WTC11 (cell line): ENCODE measurements at regions not wholly inside any gene's neighbourhood (a gene's known extent, or its start where the extent isn't known, plus 50 kb on each side); places are given as distances from the start of the nearest gene placed in this dataset.

Source experiments
- ATAC-seq: fragments of 200-7000 bp; cut with Tn5 transposase; 2 replicates; pipeline ENCODE4 v1.10.0; 2021; ENCODE audit warnings: mild to moderate bottlenecking, moderate library complexity
- CTCF ChIA-PET: fragments of 300-600 bp; sonication (Branson Sonifier 250); formaldehyde crosslinking; loops from one replicate; lab custom pipeline; 2021; ENCODE audit warnings: antibody characterized with exemption; lab: Charles Lee
- POLR2A ChIA-PET: fragments of 350-600 bp; sonication (Branson Sonifier 250); formaldehyde crosslinking; loops from one replicate; lab custom pipeline; 2021; ENCODE audit warnings: antibody characterized with exemption; lab: Charles Lee
- DNase-seq: peaks from one replicate; pipeline ENCODE4 v3.0.0; 2021; ENCODE audit warnings: low spot score
- H3K27ac Mint-ChIP-seq: 2 replicates; pipeline ENCODE4 v1.8.0; 2021; ENCODE audit warnings: mixed read lengths
- H3K27me3 Mint-ChIP-seq: 2 replicates; pipeline ENCODE4 v1.8.0; 2021; ENCODE audit warnings: low read depth, mild to moderate bottlenecking, moderate library complexity, mixed read lengths
- H3K36me3 Mint-ChIP-seq: 2 replicates; pipeline ENCODE4 v1.8.0; 2021; ENCODE audit warnings: mixed read lengths
- H3K4me1 Mint-ChIP-seq: 2 replicates; pipeline ENCODE4 v1.8.0; 2022; ENCODE audit warnings: mixed read lengths
- H3K4me3 Mint-ChIP-seq: 2 replicates; pipeline ENCODE4 v1.8.0; 2021; ENCODE audit warnings: mild to moderate bottlenecking, moderate library complexity, mixed read lengths
- H3K9me3 Mint-ChIP-seq: 2 replicates; pipeline ENCODE4 v1.8.0; 2021; ENCODE audit warnings: mixed read lengths
- CBFB ChIP-seq: sonication (generic); formaldehyde crosslinking; IDR thresholded peaks from 2 replicates; pipeline ENCODE4 v1.8.1; 2022; ENCODE audit warnings: mild to moderate bottlenecking, low read depth, missing genetic modification reagents
- CREM ChIP-seq: sonication (generic); formaldehyde crosslinking; IDR thresholded peaks from 2 replicates; pipeline ENCODE4 v1.8.1; 2022; ENCODE audit warnings: mild to moderate bottlenecking, missing genetic modification reagents, moderate library complexity
- EMX1 ChIP-seq: fragments of 250-450 bp; sonication (Bioruptor Pico); IDR thresholded peaks from 2 replicates; pipeline ENCODE4 v1.8.0; 2021; ENCODE audit warnings: mild to moderate bottlenecking
- ESRRA ChIP-seq: sonication (generic); formaldehyde crosslinking; IDR thresholded peaks from 2 replicates; pipeline ENCODE4 v1.8.1; 2022; ENCODE audit warnings: mild to moderate bottlenecking, missing genetic modification reagents, borderline replicate concordance
- FOXJ3 ChIP-seq: sonication (generic); formaldehyde crosslinking; IDR thresholded peaks from 2 replicates; pipeline ENCODE4 v1.9.0; 2021; ENCODE audit warnings: missing genetic modification reagents, mild to moderate bottlenecking, borderline replicate concordance
- GTF2I ChIP-seq: fragments of 250-450 bp; sonication (Bioruptor Pico); conservative IDR thresholded peaks from 2 replicates; pipeline ENCODE4 v1.4.0; 2021; ENCODE audit warnings: mild to moderate bottlenecking
- JAZF1 ChIP-seq: fragments of 250-450 bp; sonication (Bioruptor Pico); IDR thresholded peaks from 2 replicates; pipeline ENCODE4 v1.9.0; 2021; ENCODE audit warnings: moderate library complexity, mild to moderate bottlenecking, inconsistent platforms
- NFE2L1 ChIP-seq: sonication (generic); formaldehyde crosslinking; IDR thresholded peaks from 2 replicates; pipeline ENCODE4 v1.8.1; 2023; ENCODE audit warnings: missing genetic modification reagents
- NR1H2 ChIP-seq: sonication (generic); formaldehyde crosslinking; IDR thresholded peaks from 2 replicates; pipeline ENCODE4 v1.9.0; 2021; ENCODE audit warnings: mild to moderate bottlenecking, moderate library complexity, missing genetic modification reagents
- NR2C2 ChIP-seq: sonication (generic); formaldehyde crosslinking; IDR thresholded peaks from 2 replicates; pipeline ENCODE4 v1.8.0; 2022; ENCODE audit warnings: mild to moderate bottlenecking, missing genetic modification reagents
- SMAD4 ChIP-seq: sonication (generic); formaldehyde crosslinking; IDR thresholded peaks from 2 replicates; pipeline ENCODE4 v1.8.0; 2022; ENCODE audit warnings: mild to moderate bottlenecking, missing genetic modification reagents
- TEAD4 ChIP-seq: sonication (generic); formaldehyde crosslinking; IDR thresholded peaks from 2 replicates; pipeline ENCODE4 v1.8.0; 2022; ENCODE audit warnings: mild to moderate bottlenecking, missing genetic modification reagents
- ZBTB43 ChIP-seq: sonication (generic); formaldehyde crosslinking; IDR thresholded peaks from 2 replicates; pipeline ENCODE4 v1.8.1; 2023; ENCODE audit warnings: mild to moderate bottlenecking, missing genetic modification reagents
- ZMAT4 ChIP-seq: fragments of 250-450 bp; sonication (Bioruptor Pico); IDR thresholded peaks from 2 replicates; pipeline ENCODE4 v1.9.0; 2021; ENCODE audit warnings: mild to moderate bottlenecking
- ZNF138 ChIP-seq: sonication (generic); formaldehyde crosslinking; conservative IDR thresholded peaks from 2 replicates; pipeline ENCODE4 v1.8.1; 2022; ENCODE audit warnings: mild to moderate bottlenecking, moderate library complexity, missing genetic modification reagents
- ZNF317 ChIP-seq: sonication (generic); formaldehyde crosslinking; IDR thresholded peaks from 2 replicates; pipeline ENCODE4 v1.8.1; 2023; ENCODE audit warnings: low read depth, mild to moderate bottlenecking, moderate library complexity, missing genetic modification reagents, borderline replicate concordance
- ZNF425 ChIP-seq: fragments of 250-450 bp; sonication (Bioruptor Pico); conservative IDR thresholded peaks from 2 replicates; pipeline ENCODE4 v1.9.0; 2021; ENCODE audit warnings: mild to moderate bottlenecking
- ZNF671 ChIP-seq: fragments of 250-450 bp; sonication (Bioruptor Pico); IDR thresholded peaks from 2 replicates; pipeline ENCODE4 v1.8.0; 2021; ENCODE audit warnings: mild to moderate bottlenecking
- TF ChIP-seq, protein P1 (sequence below): fragments of 250-450 bp; sonication (Bioruptor Pico); IDR thresholded peaks from 2 replicates; pipeline ENCODE4 v1.8.0; 2021; ENCODE audit warnings: mild to moderate bottlenecking
- TF ChIP-seq, protein P2 (sequence below): sonication (generic); formaldehyde crosslinking; conservative IDR thresholded peaks from 2 replicates; pipeline ENCODE4 v1.8.1; 2023; ENCODE audit warnings: mild to moderate bottlenecking, low read depth, missing genetic modification reagents, moderate library complexity
- TF ChIP-seq, protein P3 (sequence below): sonication (generic); formaldehyde crosslinking; IDR thresholded peaks from 2 replicates; pipeline ENCODE4 v1.8.1; 2022; ENCODE audit warnings: mild to moderate bottlenecking, missing genetic modification reagents, moderate library complexity, borderline replicate concordance
- TF ChIP-seq, protein P4 (sequence below): sonication (generic); formaldehyde crosslinking; IDR thresholded peaks from 2 replicates; pipeline ENCODE4 v1.8.1; 2023; ENCODE audit warnings: mild to moderate bottlenecking, missing genetic modification reagents, moderate library complexity
- TF ChIP-seq, protein P5 (sequence below): sonication (generic); formaldehyde crosslinking; IDR thresholded peaks from 2 replicates; pipeline ENCODE4 v1.8.0; 2023; ENCODE audit warnings: missing genetic modification reagents

GRCh38 chr3:59513570-59513969 lies 463.7 kb upstream of the CFAP20DC start (continued):
- TF ChIP-seq, protein P1, sequence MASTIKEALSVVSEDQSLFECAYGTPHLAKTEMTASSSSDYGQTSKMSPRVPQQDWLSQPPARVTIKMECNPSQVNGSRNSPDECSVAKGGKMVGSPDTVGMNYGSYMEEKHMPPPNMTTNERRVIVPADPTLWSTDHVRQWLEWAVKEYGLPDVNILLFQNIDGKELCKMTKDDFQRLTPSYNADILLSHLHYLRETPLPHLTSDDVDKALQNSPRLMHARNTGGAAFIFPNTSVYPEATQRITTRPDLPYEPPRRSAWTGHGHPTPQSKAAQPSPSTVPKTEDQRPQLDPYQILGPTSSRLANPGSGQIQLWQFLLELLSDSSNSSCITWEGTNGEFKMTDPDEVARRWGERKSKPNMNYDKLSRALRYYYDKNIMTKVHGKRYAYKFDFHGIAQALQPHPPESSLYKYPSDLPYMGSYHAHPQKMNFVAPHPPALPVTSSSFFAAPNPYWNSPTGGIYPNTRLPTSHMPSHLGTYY (CRISPR knock-in tag): no peak

- Mint-ChIP-seq H3K27ac (no peak overlapping the region), H3K27me3 (no peaks in the 10 kb centered on the region; the same call in 1 of the 2 replicates), H3K36me3 (no peaks in the 10 kb centered on the region), H3K4me3 (no peak overlapping the region), H3K9me3 (peaks cover 13% of the 10 kb centered on the region), H3K4me1 (peaks cover 12% of the 10 kb centered on the region)
- ChIA-PET POLR2A (no interaction called here), CTCF (no interaction called here)
- TF ChIP-seq EMX1 (CRISPR knock-in tag): no peak
- no peak for TF ChIP-seq TEAD4 (CRISPR knock-in tag)
- TF ChIP-seq CBFB (CRISPR knock-in tag): no peak
- no peak for TF ChIP-seq NR1H2 (CRISPR knock-in tag)
- TF ChIP-seq ZNF425 (CRISPR knock-in tag): no peak
- no peak for TF ChIP-seq FOXJ3
- TF ChIP-seq, protein P2, sequence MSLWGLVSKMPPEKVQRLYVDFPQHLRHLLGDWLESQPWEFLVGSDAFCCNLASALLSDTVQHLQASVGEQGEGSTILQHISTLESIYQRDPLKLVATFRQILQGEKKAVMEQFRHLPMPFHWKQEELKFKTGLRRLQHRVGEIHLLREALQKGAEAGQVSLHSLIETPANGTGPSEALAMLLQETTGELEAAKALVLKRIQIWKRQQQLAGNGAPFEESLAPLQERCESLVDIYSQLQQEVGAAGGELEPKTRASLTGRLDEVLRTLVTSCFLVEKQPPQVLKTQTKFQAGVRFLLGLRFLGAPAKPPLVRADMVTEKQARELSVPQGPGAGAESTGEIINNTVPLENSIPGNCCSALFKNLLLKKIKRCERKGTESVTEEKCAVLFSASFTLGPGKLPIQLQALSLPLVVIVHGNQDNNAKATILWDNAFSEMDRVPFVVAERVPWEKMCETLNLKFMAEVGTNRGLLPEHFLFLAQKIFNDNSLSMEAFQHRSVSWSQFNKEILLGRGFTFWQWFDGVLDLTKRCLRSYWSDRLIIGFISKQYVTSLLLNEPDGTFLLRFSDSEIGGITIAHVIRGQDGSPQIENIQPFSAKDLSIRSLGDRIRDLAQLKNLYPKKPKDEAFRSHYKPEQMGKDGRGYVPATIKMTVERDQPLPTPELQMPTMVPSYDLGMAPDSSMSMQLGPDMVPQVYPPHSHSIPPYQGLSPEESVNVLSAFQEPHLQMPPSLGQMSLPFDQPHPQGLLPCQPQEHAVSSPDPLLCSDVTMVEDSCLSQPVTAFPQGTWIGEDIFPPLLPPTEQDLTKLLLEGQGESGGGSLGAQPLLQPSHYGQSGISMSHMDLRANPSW (CRISPR knock-in tag): no peak
- no peak for TF ChIP-seq ZNF671 (CRISPR knock-in tag)
- TF ChIP-seq, protein P3, sequence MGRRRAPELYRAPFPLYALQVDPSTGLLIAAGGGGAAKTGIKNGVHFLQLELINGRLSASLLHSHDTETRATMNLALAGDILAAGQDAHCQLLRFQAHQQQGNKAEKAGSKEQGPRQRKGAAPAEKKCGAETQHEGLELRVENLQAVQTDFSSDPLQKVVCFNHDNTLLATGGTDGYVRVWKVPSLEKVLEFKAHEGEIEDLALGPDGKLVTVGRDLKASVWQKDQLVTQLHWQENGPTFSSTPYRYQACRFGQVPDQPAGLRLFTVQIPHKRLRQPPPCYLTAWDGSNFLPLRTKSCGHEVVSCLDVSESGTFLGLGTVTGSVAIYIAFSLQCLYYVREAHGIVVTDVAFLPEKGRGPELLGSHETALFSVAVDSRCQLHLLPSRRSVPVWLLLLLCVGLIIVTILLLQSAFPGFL (CRISPR knock-in tag): no peak
- DNase-seq: no peak
- no peak for ATAC-seq
Measured at GRCh38 chr3:59512066-59512465, 462.2 kb upstream of the CFAP20DC start.

DNA sequence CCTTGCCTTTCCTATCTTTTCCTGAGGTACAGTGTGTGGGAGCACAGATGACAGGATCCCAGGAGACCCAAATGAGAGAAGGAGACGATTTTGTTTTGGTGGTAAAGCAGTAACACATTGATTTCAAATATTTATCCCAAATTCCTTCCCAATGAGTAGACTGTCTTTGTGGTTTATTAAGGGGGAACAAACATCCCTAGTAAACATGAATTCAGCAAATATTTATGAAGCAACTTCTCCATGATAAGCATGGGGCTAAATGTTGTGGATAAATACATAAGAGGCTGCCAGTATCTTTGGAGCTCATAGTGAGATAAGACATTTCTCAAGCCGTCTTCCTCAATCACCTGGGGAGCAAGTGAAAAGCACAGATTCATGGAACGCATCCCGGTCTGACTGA lies 460.8 kb upstream of the CFAP20DC start:
- ChIA-PET POLR2A (no interaction called here), CTCF (no interaction called here)
- no peak for DNase-seq
- H3K4me3 Mint-ChIP-seq: no peak overlapping the region
- H3K9me3 Mint-ChIP-seq: peaks cover 13% of the 10 kb centered on the region
- ATAC-seq: no peak
- H3K27ac Mint-ChIP-seq: no peak overlapping the region
- H3K4me1 Mint-ChIP-seq: peaks cover 16% of the 10 kb centered on the region
- H3K36me3 Mint-ChIP-seq: no peaks in the 10 kb centered on the region
- H3K27me3 Mint-ChIP-seq: no peaks in the 10 kb centered on the region; the same call in 1 of the 2 replicates
- TF ChIP-seq ZBTB43 (CRISPR knock-in tag) (no peak), JAZF1 (no peak), ESRRA (CRISPR knock-in tag) (no peak), TEAD4 (CRISPR knock-in tag) (no peak), CREM (CRISPR knock-in tag) (no peak), GTF2I (CRISPR knock-in tag) (no peak), ZMAT4 (CRISPR knock-in tag) (no peak), ZNF317 (CRISPR knock-in tag) (no peak), ZNF138 (CRISPR knock-in tag) (no peak), NR2C2 (no peak), NFE2L1 (CRISPR knock-in tag) (no peak), SMAD4 (no peak)
- TF ChIP-seq, protein P4, sequence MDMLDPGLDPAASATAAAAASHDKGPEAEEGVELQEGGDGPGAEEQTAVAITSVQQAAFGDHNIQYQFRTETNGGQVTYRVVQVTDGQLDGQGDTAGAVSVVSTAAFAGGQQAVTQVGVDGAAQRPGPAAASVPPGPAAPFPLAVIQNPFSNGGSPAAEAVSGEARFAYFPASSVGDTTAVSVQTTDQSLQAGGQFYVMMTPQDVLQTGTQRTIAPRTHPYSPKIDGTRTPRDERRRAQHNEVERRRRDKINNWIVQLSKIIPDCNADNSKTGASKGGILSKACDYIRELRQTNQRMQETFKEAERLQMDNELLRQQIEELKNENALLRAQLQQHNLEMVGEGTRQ: no peak
- TF ChIP-seq, protein P5, sequence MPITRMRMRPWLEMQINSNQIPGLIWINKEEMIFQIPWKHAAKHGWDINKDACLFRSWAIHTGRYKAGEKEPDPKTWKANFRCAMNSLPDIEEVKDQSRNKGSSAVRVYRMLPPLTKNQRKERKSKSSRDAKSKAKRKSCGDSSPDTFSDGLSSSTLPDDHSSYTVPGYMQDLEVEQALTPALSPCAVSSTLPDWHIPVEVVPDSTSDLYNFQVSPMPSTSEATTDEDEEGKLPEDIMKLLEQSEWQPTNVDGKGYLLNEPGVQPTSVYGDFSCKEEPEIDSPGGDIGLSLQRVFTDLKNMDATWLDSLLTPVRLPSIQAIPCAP: no peak
